Epithelial cell of esophagus (primary cell): ENCODE measurements at regions not wholly inside any gene's neighbourhood (a gene's known extent, or its start where the extent isn't known, plus 50 kb on each side); places are given as distances from the start of the nearest gene placed in this dataset.

Source experiments
- DNase-seq: peaks from one replicate; pipeline ENCODE4 v3.0.0; 2010; ENCODE audit warnings: low read depth
- H3K4me3 ChIP-seq: 2 replicates; pipeline ENCODE4 v1.5.1; 2011; ENCODE audit warnings: mild to moderate bottlenecking, low read length, control low read depth
- CTCF ChIP-seq: IDR thresholded peaks from 2 replicates; pipeline ENCODE4 v1.5.1; 2011; ENCODE audit warnings: low read depth, mild to moderate bottlenecking, low read length, control low read depth, inconsistent platforms; ENCODE audit not compliant: insufficient read depth; ENCODE audit errors: missing control alignments

DNA sequence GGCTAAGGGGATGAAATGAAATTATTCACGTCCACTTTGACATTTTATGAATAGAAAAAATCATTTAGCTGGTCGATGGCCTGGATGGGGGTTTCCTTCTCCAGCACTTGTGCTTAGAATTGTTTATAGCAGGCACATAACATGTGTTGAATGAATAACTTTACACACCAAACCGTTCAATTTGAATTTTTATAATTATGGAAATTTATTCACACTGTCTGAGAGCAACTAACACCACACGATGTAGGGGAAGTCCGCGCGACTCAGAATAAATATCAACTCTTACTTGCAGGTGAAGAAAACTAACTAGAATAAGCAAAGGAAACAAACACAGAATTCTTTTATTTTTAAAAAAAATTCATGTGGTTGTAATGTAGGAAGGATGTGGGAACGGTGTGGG, 81.3 kb downstream of the MINAR1 start:
- no peak overlapping the region for H3K4me3 ChIP-seq
- no peak for DNase-seq
- TF ChIP-seq CTCF: no peak

DNA sequence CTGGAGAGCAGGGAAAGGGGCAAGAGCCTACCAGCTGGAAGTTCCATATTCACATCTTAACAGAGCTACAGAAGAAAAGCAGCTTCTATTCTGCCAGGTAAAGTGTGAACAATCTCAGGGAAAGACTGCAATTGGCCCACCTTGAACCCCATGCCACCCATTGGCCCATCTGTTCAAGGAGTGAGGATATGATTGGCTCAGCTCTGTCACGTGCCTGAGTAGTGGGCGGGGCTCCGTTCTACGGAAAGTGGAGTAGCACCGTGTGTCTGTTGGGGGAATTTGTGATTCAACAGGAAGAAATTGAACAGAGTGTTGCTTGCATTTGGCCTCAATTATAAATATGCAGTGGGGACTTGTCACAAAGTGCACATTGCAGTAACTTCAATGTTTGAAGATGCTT, 81.8 kb downstream of the MINAR1 start:
- H3K4me3 ChIP-seq: no peak overlapping the region
- no peak for DNase-seq
- TF ChIP-seq CTCF: no peak

DNA sequence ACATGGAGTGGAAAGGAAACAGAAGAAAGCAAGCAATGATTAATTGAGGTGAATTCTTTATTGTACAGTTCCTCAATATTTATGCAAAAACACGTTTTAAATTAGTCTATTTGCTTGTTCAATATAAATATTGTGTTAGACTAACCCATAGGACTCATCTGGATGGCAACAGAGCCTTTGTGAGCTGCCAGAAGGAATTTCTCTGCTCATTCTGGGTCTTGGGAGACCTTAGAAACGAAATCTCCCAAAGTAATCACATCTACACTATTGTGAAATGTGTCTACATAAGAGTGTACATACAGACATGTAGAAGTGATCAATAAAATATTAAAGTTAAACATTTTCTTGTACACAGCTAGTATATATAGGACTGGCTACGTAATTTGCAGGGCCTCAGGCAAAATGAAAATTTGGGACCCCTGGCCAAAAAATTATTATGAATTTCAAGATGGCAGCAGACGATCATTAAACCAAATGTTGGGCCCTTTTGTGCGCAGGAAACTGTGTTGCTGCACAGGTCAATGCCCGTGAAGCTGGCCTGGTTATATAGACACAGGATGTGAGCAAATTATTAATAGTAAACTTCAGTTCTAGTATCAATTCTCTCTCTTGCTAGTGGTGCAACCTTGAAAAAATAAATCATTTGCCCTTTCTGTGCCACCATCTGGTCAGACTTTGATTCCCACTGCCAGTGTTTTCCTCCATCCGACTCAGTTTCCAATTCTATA, 83.3 kb downstream of the MINAR1 start:
- no peak for DNase-seq
- no peak for TF ChIP-seq CTCF
- no peak overlapping the region for H3K4me3 ChIP-seq

GRCh38 chr15:79516155-79516554, 84.0 kb downstream of the MINAR1 start:
- no peak overlapping the region for H3K4me3 ChIP-seq
- DNase-seq: no peak
- no peak for TF ChIP-seq CTCF

- DNase-seq: no peak
- H3K4me3 ChIP-seq: no peak overlapping the region
- TF ChIP-seq CTCF: no peak
Measured at GRCh38 chr15:79516646-79517045, 84.5 kb downstream of the MINAR1 start.

DNA sequence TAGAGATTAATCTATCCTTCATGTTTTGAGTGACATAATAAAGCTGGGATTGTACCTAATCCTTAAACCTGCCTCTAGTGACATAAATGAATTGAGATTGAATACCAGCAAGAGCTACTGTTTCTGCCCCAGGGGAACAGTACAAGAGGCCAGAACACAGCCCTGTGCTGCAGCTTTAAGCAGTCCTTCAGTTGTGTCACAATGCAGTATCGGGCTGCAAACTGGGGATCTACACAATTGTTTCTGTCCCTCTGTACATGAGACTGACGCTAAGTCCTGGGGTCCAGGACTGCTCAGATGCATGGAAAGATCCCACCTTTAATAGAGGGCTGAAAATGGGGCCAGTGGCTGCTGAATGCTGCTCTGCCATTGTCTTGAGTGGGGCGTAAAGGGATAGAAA, 87.5 kb downstream of the MINAR1 start:
- H3K4me3 ChIP-seq: no peak overlapping the region
- DNase-seq: no peak
- TF ChIP-seq CTCF: no peak

GRCh38 chr15:79520654-79521053, 88.5 kb downstream of the MINAR1 start:
- peak; percentile 17 for DNase-seq
- no peak for TF ChIP-seq CTCF
- H3K4me3 ChIP-seq: no peak overlapping the region
